HG02884 (cell line): ENCODE measurements at regions not wholly inside any gene's neighbourhood (a gene's known extent, or its start where the extent isn't known, plus 50 kb on each side); places are given as distances from the start of the nearest gene placed in this dataset.

Experiments used
- ATAC-seq: cut with Tn5 transposase; IDR thresholded peaks from one replicate; pipeline ENCODE4 v1.9.1; 2021; ENCODE audit warnings: mild to moderate bottlenecking, moderate library complexity; ENCODE audit not compliant: unreplicated experiment

DNA sequence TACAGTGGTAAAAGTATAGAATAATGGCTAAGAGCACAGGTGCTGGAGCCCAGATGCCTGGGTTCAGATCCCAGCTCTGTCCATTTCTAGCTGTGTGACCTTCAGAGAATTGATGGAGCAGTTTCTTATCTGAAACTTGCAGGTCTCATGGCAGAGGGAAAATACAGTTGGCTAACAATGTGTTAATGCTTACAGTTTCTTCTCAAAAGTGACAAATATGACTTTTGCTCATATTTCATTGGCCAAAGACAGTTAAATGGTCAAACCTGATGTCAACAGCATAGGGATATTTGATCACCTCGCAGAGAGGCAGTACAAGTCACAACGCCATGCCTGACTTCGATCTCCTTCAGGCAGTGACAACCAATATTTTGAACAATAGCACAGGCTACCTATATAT is 60.2 kb upstream of the LCORL start:
- no peak for ATAC-seq

DNA sequence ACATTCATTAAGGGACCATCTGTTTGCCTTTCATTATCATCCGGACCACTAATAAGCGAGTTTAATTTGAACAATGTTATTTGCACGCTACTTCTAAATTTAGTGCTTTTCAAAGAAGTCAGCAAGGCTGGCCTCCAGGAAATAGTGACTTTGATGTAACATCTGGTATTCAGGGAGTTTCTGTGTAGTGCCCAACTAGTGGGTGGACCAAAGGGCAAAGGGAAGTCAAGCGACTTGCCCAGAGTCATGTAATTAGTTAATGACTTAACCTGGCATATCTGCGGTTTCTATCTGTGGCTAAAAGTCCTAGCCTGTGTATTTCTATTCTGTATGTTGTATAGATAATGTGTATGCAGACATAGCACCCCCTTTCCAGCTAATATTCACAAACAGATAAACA is 56.3 kb upstream of the LCORL start:
- no peak for ATAC-seq

DNA sequence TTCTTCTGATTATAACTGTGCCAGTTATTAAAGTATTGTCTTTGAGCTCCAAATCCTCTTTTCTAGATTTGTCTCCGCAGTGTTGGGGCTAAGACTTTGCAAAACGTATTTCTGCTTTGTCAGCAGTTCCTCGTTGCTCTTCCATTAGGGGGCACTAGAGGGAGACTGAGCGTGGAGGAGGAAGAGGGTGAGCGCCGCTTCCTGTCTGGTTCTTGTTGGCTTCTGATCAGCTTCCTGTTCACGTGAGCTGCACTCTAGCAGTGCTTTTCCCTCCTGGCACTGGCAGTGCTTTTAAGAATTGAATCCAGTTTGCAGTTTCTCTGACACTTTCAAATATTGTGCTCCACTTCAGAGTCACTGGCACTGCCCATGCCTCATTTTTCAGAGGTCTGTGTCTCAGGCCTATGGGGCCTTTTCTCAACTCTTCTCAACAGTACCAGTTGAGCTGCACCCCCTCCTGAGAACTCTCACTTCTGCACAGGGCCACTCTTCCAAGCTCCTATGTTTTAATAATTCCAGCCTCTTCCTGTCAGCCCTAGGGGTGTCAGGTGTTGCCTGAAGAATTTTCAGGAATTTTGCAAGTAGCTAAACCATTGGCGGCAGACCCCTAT is 54.4 kb upstream of the LCORL start:
- no peak for ATAC-seq

DNA sequence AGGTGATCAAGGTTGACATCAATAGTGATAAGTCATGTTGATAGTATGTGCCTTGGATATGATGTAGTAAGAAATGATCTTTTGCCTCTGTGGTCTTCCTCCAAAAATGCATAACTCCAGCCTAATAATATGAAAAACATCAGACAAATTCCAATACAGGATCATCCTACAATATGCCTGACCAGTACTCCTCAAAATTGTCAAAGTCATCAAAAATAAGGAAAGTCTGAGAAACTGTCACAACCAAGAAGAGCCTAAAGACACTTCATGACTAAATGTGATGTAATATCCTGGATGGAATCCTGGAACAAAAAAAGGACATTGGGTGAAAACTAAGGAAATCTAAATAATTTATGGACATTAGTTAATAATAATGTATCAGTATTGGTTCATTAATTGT is 50.3 kb upstream of the LCORL start:
- no peak for ATAC-seq
